ENCODE measurements at regions not wholly inside any gene's neighbourhood (a gene's known extent, or its start where the extent isn't known, plus 50 kb on each side); places are given as distances from the start of the nearest gene placed in this dataset.

DNA sequence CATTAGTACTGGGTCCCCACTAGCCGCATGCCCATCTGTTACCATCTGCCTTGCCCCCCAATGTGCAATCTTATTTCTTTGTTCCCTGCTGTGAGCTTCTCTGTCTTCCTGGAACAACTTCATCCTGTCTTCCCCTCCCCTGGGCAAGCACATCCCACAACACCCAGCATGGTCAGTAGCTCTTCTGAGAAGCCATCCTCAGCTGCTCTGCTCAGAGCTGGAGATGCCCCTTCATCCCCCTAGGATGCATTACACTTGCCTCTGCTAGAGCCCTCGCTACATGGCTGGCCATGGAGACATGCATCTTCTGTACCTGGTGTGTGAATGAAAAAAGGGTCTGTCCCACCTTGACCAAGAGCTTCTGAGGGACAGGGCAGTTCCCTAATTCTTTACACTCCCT is 141.2 kb downstream of the CDC5L start:
- TF ChIP-seq POLR2AphosphoS5 (IDR thresholded peaks at IDR 0.05; ENCODE audit: low read depth, low read length) (no peak), SIN3A (IDR thresholded peaks at IDR 0.05; ENCODE audit: borderline replicate concordance, insufficient read depth, low read depth, low read length) (no peak), TCF7L2 (IDR thresholded peaks at IDR 0.05; ENCODE audit: low read depth, low read length) (no peak)
- TF ChIP-seq, protein P1, sequence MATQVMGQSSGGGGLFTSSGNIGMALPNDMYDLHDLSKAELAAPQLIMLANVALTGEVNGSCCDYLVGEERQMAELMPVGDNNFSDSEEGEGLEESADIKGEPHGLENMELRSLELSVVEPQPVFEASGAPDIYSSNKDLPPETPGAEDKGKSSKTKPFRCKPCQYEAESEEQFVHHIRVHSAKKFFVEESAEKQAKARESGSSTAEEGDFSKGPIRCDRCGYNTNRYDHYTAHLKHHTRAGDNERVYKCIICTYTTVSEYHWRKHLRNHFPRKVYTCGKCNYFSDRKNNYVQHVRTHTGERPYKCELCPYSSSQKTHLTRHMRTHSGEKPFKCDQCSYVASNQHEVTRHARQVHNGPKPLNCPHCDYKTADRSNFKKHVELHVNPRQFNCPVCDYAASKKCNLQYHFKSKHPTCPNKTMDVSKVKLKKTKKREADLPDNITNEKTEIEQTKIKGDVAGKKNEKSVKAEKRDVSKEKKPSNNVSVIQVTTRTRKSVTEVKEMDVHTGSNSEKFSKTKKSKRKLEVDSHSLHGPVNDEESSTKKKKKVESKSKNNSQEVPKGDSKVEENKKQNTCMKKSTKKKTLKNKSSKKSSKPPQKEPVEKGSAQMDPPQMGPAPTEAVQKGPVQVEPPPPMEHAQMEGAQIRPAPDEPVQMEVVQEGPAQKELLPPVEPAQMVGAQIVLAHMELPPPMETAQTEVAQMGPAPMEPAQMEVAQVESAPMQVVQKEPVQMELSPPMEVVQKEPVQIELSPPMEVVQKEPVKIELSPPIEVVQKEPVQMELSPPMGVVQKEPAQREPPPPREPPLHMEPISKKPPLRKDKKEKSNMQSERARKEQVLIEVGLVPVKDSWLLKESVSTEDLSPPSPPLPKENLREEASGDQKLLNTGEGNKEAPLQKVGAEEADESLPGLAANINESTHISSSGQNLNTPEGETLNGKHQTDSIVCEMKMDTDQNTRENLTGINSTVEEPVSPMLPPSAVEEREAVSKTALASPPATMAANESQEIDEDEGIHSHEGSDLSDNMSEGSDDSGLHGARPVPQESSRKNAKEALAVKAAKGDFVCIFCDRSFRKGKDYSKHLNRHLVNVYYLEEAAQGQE (IDR thresholded peaks at IDR 0.05; ENCODE audit: insufficient read depth in 1 of 2, low read depth in 2 of 2, low read length in 1 of 2), result no peak
- TF ChIP-seq, protein P2, sequence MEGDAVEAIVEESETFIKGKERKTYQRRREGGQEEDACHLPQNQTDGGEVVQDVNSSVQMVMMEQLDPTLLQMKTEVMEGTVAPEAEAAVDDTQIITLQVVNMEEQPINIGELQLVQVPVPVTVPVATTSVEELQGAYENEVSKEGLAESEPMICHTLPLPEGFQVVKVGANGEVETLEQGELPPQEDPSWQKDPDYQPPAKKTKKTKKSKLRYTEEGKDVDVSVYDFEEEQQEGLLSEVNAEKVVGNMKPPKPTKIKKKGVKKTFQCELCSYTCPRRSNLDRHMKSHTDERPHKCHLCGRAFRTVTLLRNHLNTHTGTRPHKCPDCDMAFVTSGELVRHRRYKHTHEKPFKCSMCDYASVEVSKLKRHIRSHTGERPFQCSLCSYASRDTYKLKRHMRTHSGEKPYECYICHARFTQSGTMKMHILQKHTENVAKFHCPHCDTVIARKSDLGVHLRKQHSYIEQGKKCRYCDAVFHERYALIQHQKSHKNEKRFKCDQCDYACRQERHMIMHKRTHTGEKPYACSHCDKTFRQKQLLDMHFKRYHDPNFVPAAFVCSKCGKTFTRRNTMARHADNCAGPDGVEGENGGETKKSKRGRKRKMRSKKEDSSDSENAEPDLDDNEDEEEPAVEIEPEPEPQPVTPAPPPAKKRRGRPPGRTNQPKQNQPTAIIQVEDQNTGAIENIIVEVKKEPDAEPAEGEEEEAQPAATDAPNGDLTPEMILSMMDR (IDR thresholded peaks at IDR 0.05), result no peak
- CTCF ChIA-PET, result no interaction called here
- Histone ChIP-seq H3K36me3 (ENCODE audit: control insufficient read depth, insufficient read depth, low read length) (no peaks in the 10 kb centered on the region), H3K4me1 (ENCODE audit: control insufficient read depth, insufficient read depth, low read length) (no peaks in the 10 kb centered on the region), H3K27me3 (ENCODE audit: control insufficient read depth, insufficient read depth, low read length) (no peaks in the 10 kb centered on the region), H3K27ac (ENCODE audit: low read length) (no peak overlapping the region), H3K9me3 (ENCODE audit: control insufficient read depth, insufficient read depth, low read depth, low read length) (no peaks in the 10 kb centered on the region), H3K4me3 (ENCODE audit: low read depth in 2 of 2, low read length in 2 of 2) (no peak overlapping the region)
- DNase-seq (ENCODE audit: low read depth, low spot score) (no peak), ATAC-seq (no peak)
- POLR2A ChIA-PET, result no interaction called here
- intact Hi-C loops (cut with micrococcal nuclease; ENCODE audit: unreplicated experiment) (no loop called here), in situ Hi-C loops (cut with HindIII; ENCODE audit: low pct_unique_long_range_greater_than_20kb, low sequenced_read_pairs) (no loop called here)
- no TSS peak for BruUV-seq (replicated peaks)

DNA sequence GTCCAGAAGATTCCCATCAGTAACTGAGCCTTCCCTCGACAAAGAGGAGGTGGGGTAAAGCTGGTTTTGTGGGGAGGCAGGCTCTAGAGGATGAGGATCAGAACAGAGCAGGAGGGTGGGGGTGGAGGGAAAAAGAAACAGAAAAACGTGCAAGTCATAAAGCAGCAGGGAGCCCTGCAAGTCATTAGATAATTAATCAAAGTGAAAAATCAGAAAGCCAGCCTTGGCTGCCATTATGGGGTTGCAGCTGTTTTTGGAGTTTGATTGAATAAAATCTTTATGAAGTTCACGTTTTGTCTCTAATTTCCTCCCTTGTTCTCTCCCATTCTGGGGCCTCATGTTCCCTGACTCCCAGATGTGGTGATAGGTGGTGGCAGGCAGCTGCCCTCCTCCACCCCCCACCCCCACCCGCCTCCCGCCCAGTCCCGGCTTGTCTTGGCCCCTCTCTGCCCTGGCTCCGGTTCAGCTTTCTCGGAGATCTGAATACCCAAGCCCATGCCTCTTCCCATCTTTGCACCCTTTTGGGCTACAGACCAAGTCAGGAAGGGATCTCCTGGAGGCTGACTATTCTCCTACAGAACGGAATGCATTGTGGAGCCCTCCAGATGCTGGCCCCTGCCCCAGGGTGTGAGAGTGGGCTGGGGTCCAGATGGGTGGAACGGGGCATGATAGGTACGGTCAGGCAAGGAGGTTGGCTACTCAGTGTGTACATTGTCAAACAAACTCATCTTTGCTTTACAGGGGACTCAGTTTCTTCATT is 141.8 kb downstream of the CDC5L start:
- no TSS peak for BruUV-seq (replicated peaks)
- no peaks in the 10 kb centered on the region for H3K9me3 ChIP-seq (ENCODE audit: control insufficient read depth, insufficient read depth, low read depth, low read length)
- H3K27ac ChIP-seq (ENCODE audit: low read length), result no peak overlapping the region
- DNase-seq (ENCODE audit: low read depth, low spot score) (no peak), ATAC-seq (no peak)
- TF ChIP-seq TCF7L2 (IDR thresholded peaks at IDR 0.05; ENCODE audit: low read depth, low read length) (no peak), SIN3A (IDR thresholded peaks at IDR 0.05; ENCODE audit: borderline replicate concordance, insufficient read depth, low read depth, low read length) (no peak), POLR2AphosphoS5 (IDR thresholded peaks at IDR 0.05; ENCODE audit: low read depth, low read length) (no peak)
- TF ChIP-seq, protein P2 (IDR thresholded peaks at IDR 0.05), result no peak
- TF ChIP-seq, protein P1 (IDR thresholded peaks at IDR 0.05; ENCODE audit: insufficient read depth in 1 of 2, low read depth in 2 of 2, low read length in 1 of 2), result no peak
- ChIA-PET CTCF (no interaction called here), POLR2A (no interaction called here)
- no peaks in the 10 kb centered on the region for H3K4me1 ChIP-seq (ENCODE audit: control insufficient read depth, insufficient read depth, low read length)
- no peak overlapping the region for H3K4me3 ChIP-seq (ENCODE audit: low read depth in 2 of 2, low read length in 2 of 2)
- intact Hi-C loops (cut with micrococcal nuclease; ENCODE audit: unreplicated experiment), result no loop called here
- no peaks in the 10 kb centered on the region for H3K36me3 ChIP-seq (ENCODE audit: control insufficient read depth, insufficient read depth, low read length)
- H3K27me3 ChIP-seq (ENCODE audit: control insufficient read depth, insufficient read depth, low read length), result no peaks in the 10 kb centered on the region
- in situ Hi-C loops (cut with HindIII; ENCODE audit: low pct_unique_long_range_greater_than_20kb, low sequenced_read_pairs), result no loop called here
